A549 (cell line): ENCODE measurements at regions not wholly inside any gene's neighbourhood (a gene's known extent, or its start where the extent isn't known, plus 50 kb on each side); places are given as distances from the start of the nearest gene placed in this dataset.

Experiments
- ATAC-seq, 2 experiments: fragments of 200-7000 bp in 1 of 2; fragments of >200 bp in 1 of 2; cut with Nextera tagmentation in 1 of 2; cut with Tn5 transposase in 1 of 2; 3 replicates each; pipeline versions ENCODE4 v1.8.0 to v1.9.1; 2018 to 2020; ENCODE audit warnings: mild to moderate bottlenecking in 1 of 2, moderate library complexity in 1 of 2
- CTCF ChIA-PET: fragments of 300-600 bp; sonication (Branson Sonifier 250); formaldehyde crosslinking; extraction: SDS; loops from one replicate; lab custom pipeline; 2021; ENCODE audit warnings: antibody characterized with exemption, inconsistent platforms; lab: Yijun Ruan, JAX
- POLR2A ChIA-PET: fragments of 350-600 bp; formaldehyde crosslinking; extraction: SDS; loops from one replicate; lab custom pipeline; 2021; ENCODE audit warnings: antibody characterized with exemption, inconsistent platforms; lab: Yijun Ruan, JAX
- DNase-seq, 2 experiments: peaks; one replicate each; pipeline versions ENCODE4 v3.0.0 to v3.0.0-alpha.2; 2011 to 2016; ENCODE audit warnings: low read depth in 1 of 2, low spot score in 1 of 2
- FAIRE-seq: peaks from 2 replicates; lab custom pipeline; 2011; peaks lifted over from hg19 to GRCh38; lab: Jason Lieb, UNC
- H3K27ac ChIP-seq, 2 experiments: fragments of >200 bp; sonication (Bioruptor Twin); formaldehyde crosslinking; 3 replicates each; pipeline ENCODE4 v1.5.1; 2016 to 2017
- H3K4me1 ChIP-seq: fragments of >200 bp; sonication (Bioruptor Twin); formaldehyde crosslinking; 3 replicates; pipeline ENCODE4 v1.6.1; 2016
- H3K4me2 ChIP-seq: fragments of >200 bp; sonication (Bioruptor Twin); formaldehyde crosslinking; 3 replicates; pipeline ENCODE4 v1.6.1; 2016
- H3K4me3 ChIP-seq: fragments of >200 bp; sonication (Bioruptor Twin); formaldehyde crosslinking; 3 replicates; pipeline ENCODE4 v1.5.1; 2016
- H3K9me3 ChIP-seq: fragments of >200 bp; sonication (Bioruptor Twin); formaldehyde crosslinking; 3 replicates; pipeline ENCODE4 v1.6.1; 2016
- BHLHE40 ChIP-seq: IDR thresholded peaks from 2 replicates; pipeline ENCODE4 v1.6.1; 2012; ENCODE audit warnings: low read depth, low read length, inconsistent platforms
- CEBPB ChIP-seq, 2 experiments: fragments of >200 bp in 1 of 2; sonication (Bioruptor Twin) in 1 of 2; formaldehyde crosslinking in 1 of 2; IDR thresholded peaks; 2 replicates each; pipeline ENCODE4 v1.6.1; 2012 to 2016
- EHF ChIP-seq: fragments of 250-450 bp; sonication (Bioruptor Pico); IDR thresholded peaks from 2 replicates; pipeline ENCODE4 v1.5.0; 2020; ENCODE audit warnings: mild to moderate bottlenecking
- EP300 ChIP-seq, 2 experiments: fragments of >200 bp; sonication (Bioruptor Twin); formaldehyde crosslinking; IDR thresholded peaks; 2 replicates in 1 of 2; 3 replicates in 1 of 2; pipeline ENCODE4 v1.6.1; 2016 to 2017
- FOSB ChIP-seq: fragments of 250-450 bp; sonication (Bioruptor Pico); IDR thresholded peaks from 2 replicates; pipeline ENCODE4 v1.5.0; 2020; ENCODE audit warnings: mild to moderate bottlenecking, moderate library complexity
- FOXS1 ChIP-seq: fragments of 250-450 bp; sonication (Bioruptor Pico); IDR thresholded peaks from 2 replicates; pipeline ENCODE4 v1.5.0; 2020; ENCODE audit warnings: mild to moderate bottlenecking, moderate library complexity
- GATA3 ChIP-seq: IDR thresholded peaks from 2 replicates; pipeline ENCODE4 v1.6.1; 2012; ENCODE audit warnings: borderline replicate concordance
- HOXB13 ChIP-seq: fragments of 250-450 bp; sonication (Bioruptor Pico); IDR thresholded peaks from 2 replicates; pipeline ENCODE4 v1.5.0; 2020; ENCODE audit warnings: low read depth, mild to moderate bottlenecking, moderate library complexity
- HOXB5 ChIP-seq: fragments of 250-450 bp; sonication (Bioruptor Pico); IDR thresholded peaks from 2 replicates; pipeline ENCODE4 v1.5.0; 2020; ENCODE audit warnings: mild to moderate bottlenecking, moderate library complexity
- KDM1A ChIP-seq: fragments of 200-600 bp; sonication (generic); IDR thresholded peaks from 2 replicates; pipeline ENCODE4 v1.6.1; 2016; ENCODE audit warnings: low read depth, mild to moderate bottlenecking
- MAFK ChIP-seq: fragments of 450-650 bp; IDR thresholded peaks from 2 replicates; pipeline ENCODE4 v1.6.1; 2014; ENCODE audit not compliant: partially characterized antibody
- NFE2L2 ChIP-seq: fragments of 150-350 bp; conservative IDR thresholded peaks from 2 replicates; pipeline ENCODE4 v1.6.1; 2014; ENCODE audit warnings: low read length
- RCOR1 ChIP-seq: fragments of 150-350 bp; IDR thresholded peaks from 2 replicates; pipeline ENCODE4 v1.6.1; 2014; ENCODE audit warnings: antibody characterized with exemption, low read length, low read depth
- RFX5 ChIP-seq: fragments of 450-650 bp; IDR thresholded peaks from 2 replicates; pipeline ENCODE4 v1.7.1; 2014; ENCODE audit warnings: antibody characterized with exemption, mild to moderate bottlenecking, moderate library complexity
- SREBF2 ChIP-seq: fragments of 450-650 bp; IDR thresholded peaks from 2 replicates; pipeline ENCODE4 v1.6.1; 2014; ENCODE audit warnings: mild to moderate bottlenecking, moderate library complexity
- ZC3H11A ChIP-seq: fragments of 450-650 bp; IDR thresholded peaks from 2 replicates; pipeline ENCODE4 v1.6.1; 2014; ENCODE audit warnings: antibody characterized with exemption, mild to moderate bottlenecking
- ZFP36 ChIP-seq: fragments of 450-650 bp; IDR thresholded peaks from 2 replicates; pipeline ENCODE4 v1.6.1; 2014; ENCODE audit warnings: borderline replicate concordance; ENCODE audit not compliant: partially characterized antibody
- ZNF302 ChIP-seq: fragments of 250-450 bp; sonication (Bioruptor Pico); IDR thresholded peaks from 2 replicates; pipeline ENCODE4 v1.9.0; 2021; ENCODE audit warnings: inconsistent platforms, mild to moderate bottlenecking, moderate library complexity
- WGBS: methylation state at CpG from one replicate; pipeline ENCODE4 v1.1.6; 2017; ENCODE audit errors: missing lambda C conversion rate; 5-methylcytosine and 5-hydroxymethylcytosine counted together
- TF ChIP-seq, protein P1 (sequence below): fragments of 150-350 bp; IDR thresholded peaks from 2 replicates; pipeline ENCODE4 v1.6.1; 2014; ENCODE audit warnings: low read depth, mild to moderate bottlenecking, low read length
- TF ChIP-seq, protein P2 (sequence below): fragments of >200 bp; sonication (Bioruptor Twin); formaldehyde crosslinking; IDR thresholded peaks from 3 replicates; pipeline ENCODE4 v1.6.1; 2016

DNA sequence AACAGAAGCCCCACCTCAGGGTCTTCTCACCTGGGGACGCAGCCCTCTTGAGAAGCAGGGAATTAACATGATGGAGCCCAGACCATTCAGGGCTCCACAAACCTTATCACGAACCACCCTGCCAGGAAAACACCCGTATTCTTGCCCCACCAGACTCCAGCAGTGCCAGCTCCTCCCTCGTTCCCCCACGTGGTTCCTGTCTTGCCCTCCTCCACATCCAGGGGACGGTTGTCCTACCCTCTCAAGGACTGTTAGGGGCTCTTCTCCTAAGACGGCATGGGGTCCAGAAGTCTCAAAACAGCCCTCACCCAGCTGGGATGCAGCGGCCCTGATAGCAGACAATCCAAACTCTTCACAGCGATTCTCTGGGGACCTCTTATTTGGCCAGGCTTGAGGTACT, 372.2 kb upstream of the HS6ST1 start:
- H3K4me1 ChIP-seq = no peaks in the 10 kb centered on the region
- no peak overlapping the region for H3K4me3 ChIP-seq
- no peak overlapping the region for H3K27ac ChIP-seq
- ATAC-seq (no peak), DNase-seq (no peak), FAIRE-seq (no peak)
- ChIA-PET CTCF (no interaction called here), POLR2A (no interaction called here)
- no peak overlapping the region for H3K4me2 ChIP-seq
- no peak for TF ChIP-seq FOSB
- no peak for TF ChIP-seq EHF (CRISPR knock-in tag)
- no peak for TF ChIP-seq SREBF2
- TF ChIP-seq, protein P1, sequence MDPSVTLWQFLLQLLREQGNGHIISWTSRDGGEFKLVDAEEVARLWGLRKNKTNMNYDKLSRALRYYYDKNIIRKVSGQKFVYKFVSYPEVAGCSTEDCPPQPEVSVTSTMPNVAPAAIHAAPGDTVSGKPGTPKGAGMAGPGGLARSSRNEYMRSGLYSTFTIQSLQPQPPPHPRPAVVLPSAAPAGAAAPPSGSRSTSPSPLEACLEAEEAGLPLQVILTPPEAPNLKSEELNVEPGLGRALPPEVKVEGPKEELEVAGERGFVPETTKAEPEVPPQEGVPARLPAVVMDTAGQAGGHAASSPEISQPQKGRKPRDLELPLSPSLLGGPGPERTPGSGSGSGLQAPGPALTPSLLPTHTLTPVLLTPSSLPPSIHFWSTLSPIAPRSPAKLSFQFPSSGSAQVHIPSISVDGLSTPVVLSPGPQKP = no peak
- H3K9me3 ChIP-seq = no peaks in the 10 kb centered on the region
- WGBS = 30% methylated on average over 9 of the region's 9 CpGs

DNA sequence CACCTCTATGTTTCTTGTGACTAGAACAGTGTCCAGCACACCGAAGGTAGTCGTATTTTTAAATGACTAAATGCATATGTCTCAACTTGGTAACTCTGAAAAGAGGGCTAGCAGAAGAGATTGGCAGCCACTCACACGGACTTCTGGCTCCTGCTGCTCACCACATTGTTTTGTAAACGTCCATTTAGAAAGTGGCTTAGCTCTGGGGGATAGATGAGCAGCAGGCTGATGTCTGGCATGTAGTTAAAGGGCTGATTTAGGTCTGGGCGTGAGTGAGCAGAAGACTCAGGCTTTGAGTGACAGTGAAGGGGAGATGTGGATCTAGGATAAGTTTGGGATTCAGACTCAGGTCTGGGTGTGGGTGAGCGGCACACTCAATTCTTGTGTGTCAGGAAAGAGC, 372.9 kb upstream of the HS6ST1 start:
- TF ChIP-seq BHLHE40 (no peak), KDM1A (no peak), RCOR1 (no peak), MAFK (no peak), FOSB (no peak), RFX5 (no peak), GATA3 (no peak)
- TF ChIP-seq, protein P2, sequence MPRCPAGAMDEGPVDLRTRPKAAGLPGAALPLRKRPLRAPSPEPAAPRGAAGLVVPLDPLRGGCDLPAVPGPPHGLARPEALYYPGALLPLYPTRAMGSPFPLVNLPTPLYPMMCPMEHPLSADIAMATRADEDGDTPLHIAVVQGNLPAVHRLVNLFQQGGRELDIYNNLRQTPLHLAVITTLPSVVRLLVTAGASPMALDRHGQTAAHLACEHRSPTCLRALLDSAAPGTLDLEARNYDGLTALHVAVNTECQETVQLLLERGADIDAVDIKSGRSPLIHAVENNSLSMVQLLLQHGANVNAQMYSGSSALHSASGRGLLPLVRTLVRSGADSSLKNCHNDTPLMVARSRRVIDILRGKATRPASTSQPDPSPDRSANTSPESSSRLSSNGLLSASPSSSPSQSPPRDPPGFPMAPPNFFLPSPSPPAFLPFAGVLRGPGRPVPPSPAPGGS = no peak
- DNase-seq = no peak
- Histone ChIP-seq H3K4me3 (no peak overlapping the region), H3K4me1 (no peaks in the 10 kb centered on the region), H3K9me3 (no peaks in the 10 kb centered on the region), H3K4me2 (no peak overlapping the region), H3K27ac (no peak overlapping the region)
- CTCF ChIA-PET = no interaction called here
- POLR2A ChIA-PET = no interaction called here
- FAIRE-seq = no peak
- no peak for ATAC-seq
- 34% methylated on average over 6 of the region's 6 CpGs for WGBS

DNA sequence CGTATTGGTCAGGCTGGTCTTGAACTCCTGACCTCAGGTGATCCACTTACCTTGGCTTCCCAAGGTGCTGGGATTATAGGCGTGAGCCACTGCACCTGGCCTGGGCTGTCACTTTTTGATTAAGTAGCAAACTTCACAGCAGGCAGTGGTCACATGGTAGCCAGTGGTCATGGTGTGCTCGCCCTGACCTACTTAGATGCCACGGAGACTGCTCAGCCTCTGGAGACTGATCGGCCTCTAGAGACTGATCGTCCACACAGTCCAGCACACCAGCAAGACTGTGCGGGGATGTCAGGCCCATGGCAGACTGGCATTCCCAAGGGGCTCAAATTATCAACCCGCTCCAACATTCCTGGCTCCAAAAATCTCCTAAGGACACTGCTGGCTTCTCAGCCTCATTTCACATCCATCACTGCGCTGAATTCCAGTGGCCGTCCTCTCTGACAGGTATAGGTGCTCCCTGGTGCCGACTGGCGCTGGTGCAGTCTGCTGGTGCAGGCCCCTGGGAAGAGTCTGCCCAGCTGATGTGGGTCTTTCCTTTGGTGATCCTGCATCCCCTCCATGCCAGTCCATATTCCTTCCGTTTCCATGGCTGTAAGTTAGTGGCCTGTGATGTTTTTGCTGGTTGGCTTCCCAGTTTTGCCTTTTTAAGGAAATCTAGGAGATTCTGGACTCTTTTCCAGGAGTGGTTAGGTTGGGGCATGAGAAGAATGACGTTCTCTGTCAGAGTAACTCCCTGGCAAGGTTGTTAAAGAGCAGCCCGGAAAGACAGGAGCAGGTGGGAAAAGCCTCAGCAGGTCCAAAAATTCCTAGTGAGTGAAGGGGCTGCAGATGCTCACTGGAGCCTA, 374.5 kb upstream of the HS6ST1 start:
- ATAC-seq = no peak

DNA sequence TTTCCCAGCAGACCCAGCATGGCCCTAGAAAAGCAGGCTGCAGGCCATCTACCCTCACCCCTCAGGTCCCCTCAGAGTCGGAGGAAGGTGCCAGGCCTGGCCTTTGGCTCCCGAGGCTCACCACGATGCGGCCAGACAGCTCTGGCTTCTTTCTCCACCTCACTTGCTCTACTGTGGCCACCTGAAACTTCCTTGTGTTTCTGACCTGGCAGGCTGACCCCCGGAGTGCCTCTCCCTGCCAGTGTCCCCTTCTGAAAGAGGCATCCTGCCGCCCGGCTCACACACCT, 375.0 kb upstream of the HS6ST1 start:
- DNase-seq (no peak), FAIRE-seq (no peak)
- Histone ChIP-seq H3K4me2 (no peak overlapping the region), H3K4me1 (no peaks in the 10 kb centered on the region), H3K4me3 (no peak overlapping the region), H3K9me3 (no peaks in the 10 kb centered on the region), H3K27ac (no peak overlapping the region)
- TF ChIP-seq RFX5 = no peak
- no peak for TF ChIP-seq ZNF302
- no peak for TF ChIP-seq HOXB5 (CRISPR knock-in tag)
- TF ChIP-seq, protein P1 = no peak
- no peak for TF ChIP-seq EP300 (IDR thresholded peaks at IDR 0.05)
- TF ChIP-seq HOXB13 (CRISPR knock-in tag) = no peak
- no peak for TF ChIP-seq FOXS1 (CRISPR knock-in tag)
- no peak for TF ChIP-seq ZC3H11A
- TF ChIP-seq, all 56 proteins: peak for 0
- no peak for ATAC-seq
- POLR2A ChIA-PET = no interaction called here
- CTCF ChIA-PET = no interaction called here
- WGBS = 27% methylated on average over 7 of the region's 7 CpGs

More for the DNA sequence above, 374.5 kb upstream of the HS6ST1 start:
- no peaks in the 10 kb centered on the region for H3K9me3 ChIP-seq
- 48% methylated on average over 15 of the region's 15 CpGs for WGBS
- FAIRE-seq (no peak), DNase-seq (no peak)
- H3K4me1 ChIP-seq = no peaks in the 10 kb centered on the region
- TF ChIP-seq ZFP36 (no peak), NFE2L2 (no peak), RCOR1 (no peak), CEBPB (IDR thresholded peaks at IDR 0.05) (no peak), ZNF302 (no peak)
- ChIA-PET POLR2A (no interaction called here), CTCF (no interaction called here)
- H3K27ac ChIP-seq = no peak overlapping the region
- H3K4me2 ChIP-seq = no peak overlapping the region
- H3K4me3 ChIP-seq = no peak overlapping the region
